SK-MEL-5 (cell line): ENCODE measurements at regions not wholly inside any gene's neighbourhood (a gene's known extent, or its start where the extent isn't known, plus 50 kb on each side); places are given as distances from the start of the nearest gene placed in this dataset.

ENCODE experiments used
- DNase-seq: peaks from one replicate; pipeline ENCODE4 v3.0.0-alpha.2; 2016; ENCODE audit warnings: low read depth, low spot score
- in situ Hi-C: cut with HindIII; loops from 2 replicates; pipeline ENCODE4 v1.10.0; 2016; ENCODE audit warnings: low sequenced_read_pairs, high pct_unique_total_duplicates, low pct_unique_long_range_greater_than_20kb

DNA sequence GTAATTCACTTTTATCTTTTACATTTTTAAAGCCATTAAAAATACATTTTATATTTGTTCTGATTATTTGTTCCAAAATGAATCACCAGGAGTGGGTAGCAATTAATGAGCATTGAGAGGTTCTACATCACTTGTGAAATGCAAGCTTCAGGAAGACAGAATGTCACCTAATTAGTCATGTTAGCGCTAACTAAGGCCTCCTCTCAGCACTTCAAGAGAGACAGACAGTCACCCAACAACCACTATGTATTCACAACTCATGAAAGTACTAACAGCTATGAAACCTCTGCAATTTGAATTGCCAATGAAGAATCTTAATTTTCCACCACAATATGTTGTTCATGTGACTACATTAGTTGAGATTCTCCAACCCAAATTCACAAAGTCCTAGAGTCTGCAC is 611.0 kb downstream of the KCNJ3 start:
- DNase-seq: no peak
- in situ Hi-C loops: no loop called here

DNA sequence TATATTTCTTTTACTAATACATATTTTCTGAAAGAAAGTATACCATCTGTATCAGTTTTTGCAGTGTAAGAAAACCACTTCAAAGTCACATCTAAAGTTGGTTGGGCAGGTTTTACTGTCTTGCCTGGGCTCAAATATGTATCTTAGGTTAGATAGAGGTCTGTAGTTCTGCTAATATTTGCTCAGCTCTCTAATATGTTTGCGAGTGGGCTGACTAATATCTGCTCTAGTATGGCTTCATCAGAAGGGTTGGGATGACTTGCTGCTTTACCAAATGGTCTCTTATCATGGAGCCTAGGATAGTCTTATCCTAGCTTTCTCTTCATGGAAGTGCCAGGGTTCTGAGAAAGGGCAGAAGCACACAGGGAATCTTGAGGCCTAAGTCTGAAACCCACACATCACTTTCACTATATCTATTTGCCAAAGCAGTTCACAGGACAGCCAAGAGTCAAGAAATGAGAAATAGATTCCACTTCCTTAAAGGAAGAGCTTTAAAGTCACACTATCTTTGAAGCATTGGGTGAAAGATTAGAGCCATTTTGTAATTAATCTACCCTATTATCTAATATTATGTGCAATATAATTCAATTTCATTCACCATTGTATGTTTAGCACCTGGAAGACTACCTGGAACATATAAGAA is 610.0 kb downstream of the KCNJ3 start:
- in situ Hi-C loops: no loop called here
- no peak for DNase-seq

DNA sequence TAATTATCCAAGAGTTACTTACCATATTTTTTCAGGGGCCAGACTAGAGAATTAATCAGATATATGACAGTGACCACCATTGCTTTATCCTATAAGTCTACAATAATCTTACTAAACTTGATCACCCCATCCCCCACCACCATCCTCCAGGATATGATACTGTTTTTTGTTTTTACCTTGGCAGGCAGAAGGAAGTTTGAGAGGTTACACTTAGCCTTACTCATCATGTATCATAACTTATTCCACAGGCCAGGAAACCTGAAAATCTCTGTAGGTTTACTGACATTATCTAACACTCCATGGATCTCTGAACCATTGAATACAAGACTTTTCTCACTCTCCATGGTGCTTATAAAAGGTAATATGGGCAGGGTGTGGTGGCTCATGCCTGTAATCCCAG is 602.7 kb downstream of the KCNJ3 start:
- DNase-seq: no peak
- in situ Hi-C loops: no loop called here

DNA sequence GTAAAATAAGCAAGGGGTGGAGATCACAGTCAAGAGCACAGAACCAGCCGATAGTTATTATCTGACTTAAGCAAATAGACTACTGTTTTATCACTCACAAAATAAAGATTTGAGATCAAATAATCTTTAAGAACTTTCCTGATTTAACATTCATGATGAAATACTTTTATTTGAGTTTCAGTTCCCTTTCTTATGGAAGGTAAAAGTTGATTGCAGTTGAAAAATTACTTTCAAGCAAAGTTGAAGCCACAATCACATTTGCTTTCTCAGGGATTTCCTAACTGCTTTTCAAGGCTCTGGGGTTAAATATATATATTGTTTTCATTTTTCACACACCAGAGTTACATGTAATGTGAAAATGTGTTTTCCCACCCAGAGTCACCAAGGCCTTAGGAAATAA is 599.5 kb downstream of the KCNJ3 start:
- in situ Hi-C loops: no loop called here
- no peak for DNase-seq

DNA sequence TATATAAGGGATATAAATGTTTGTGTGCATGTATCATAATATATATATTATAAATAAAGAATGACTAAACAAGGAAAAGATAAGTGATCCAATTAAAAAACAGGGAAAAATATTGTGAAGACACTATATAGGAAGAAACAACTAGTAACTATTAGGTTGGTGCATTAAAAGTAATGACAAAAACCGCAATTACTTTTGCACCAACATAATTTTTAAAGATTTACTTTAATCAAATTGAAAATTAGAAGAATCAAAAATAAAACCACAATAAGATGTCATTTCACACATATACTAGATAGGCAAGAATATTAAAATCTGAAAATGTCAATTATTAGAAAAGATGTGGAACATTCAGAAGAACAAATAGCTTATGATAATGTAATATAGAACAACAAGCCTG is 595.9 kb downstream of the KCNJ3 start:
- DNase-seq: no peak

DNA sequence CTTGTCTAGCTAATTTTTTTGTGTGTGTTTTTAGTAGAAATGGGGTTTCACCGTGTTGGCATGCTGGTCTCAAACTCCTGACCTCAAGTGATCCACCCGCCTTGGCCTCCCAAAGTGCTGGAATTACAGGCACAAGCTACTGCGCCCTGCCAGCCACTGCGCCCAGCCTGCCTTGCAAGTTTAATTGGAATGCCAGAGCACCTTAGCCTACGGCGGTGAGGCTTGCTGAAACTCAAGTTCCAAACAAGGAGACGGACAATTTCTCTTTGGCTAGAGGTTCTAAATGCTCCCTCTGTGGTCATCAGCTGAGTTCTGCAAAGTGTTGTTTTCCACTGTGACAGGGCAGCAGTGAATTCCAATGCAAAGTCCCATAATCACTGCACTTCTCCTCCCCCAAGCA is 583.4 kb downstream of the KCNJ3 start:
- in situ Hi-C loops: no loop called here
- no peak for DNase-seq

More for the DNA sequence above, 595.9 kb downstream of the KCNJ3 start:
- in situ Hi-C loops: no loop called here

DNA sequence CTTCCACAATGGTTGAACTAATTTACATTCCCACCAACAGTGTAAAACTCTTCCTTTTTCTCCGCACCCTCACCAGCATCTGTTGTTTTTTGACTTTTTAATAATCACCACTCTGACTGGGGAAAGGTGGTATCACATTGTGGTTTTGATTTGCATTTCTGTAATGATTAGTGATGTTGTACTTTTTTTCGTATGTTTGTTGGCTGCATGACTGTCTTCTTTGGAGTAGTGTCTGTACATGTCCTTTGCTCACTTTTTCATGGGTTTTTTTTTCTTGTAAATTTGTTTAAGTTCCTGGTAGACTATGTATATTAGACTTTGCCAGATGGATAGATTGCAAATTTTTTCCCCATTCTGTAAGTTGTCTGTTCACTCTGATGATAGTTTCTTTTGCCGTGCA is 574.8 kb downstream of the KCNJ3 start:
- no peak for DNase-seq
- in situ Hi-C loops: no loop called here

DNA sequence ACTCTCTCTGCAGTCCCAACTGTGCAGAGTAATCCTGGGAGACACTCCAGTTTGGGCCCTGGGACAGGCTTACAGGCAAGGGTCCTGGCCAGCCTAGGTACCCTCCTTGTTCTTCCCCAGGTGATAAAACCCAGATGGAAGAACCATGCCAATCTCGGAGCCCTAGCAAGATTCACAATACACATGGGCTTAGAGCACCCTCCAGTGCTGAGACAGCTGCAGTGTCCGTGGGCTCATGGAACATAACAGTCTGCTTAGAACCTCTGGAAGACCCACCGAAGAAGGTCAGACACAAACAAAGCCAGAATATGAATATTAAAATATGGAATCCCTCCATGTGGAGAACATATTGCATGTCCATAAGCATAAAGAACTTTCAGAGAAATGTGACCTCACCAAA is 568.1 kb downstream of the KCNJ3 start:
- DNase-seq: peak; percentile 55
- in situ Hi-C loops: no loop called here

DNA sequence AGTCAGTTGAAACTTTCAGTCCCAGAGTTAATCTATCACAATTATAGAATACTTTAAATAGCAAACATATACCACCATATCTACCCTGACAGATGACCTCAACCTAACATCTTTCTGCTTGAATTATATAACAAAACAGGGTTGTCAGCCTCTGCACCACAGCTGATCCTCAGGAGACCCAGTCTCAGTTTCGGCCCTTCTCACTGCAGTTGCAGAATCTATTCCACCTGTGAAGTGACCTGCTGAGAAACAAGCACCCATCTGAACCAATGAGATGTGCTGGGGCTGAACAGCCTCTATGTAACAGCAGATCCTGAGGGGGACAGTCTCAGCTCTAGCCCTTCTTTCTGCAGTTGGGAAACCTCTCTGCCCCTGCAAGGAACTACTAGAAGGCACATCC is 567.6 kb downstream of the KCNJ3 start:
- in situ Hi-C loops: no loop called here
- no peak for DNase-seq

DNA sequence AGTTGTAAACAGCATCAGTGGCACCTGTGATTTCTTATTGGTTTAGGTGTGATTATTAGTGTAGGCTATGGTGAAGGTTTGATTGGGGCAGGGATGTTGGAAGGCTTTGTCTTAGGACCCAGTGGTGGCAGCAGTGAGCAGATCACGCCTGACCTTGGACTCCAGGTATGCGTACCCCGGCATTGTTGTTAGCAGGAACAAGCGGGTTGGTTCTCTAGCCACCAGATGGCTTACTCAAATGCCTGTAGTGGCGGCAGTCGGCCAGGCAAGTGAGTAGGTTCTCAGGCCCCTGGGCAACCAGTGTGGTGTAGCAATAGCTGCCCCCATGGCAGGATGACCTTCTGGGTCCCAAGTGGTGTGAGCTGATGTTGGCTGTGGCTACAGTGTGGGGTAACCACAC is 558.3 kb downstream of the KCNJ3 start:
- in situ Hi-C loops: no loop called here
- peak; percentile 1 for DNase-seq

DNA sequence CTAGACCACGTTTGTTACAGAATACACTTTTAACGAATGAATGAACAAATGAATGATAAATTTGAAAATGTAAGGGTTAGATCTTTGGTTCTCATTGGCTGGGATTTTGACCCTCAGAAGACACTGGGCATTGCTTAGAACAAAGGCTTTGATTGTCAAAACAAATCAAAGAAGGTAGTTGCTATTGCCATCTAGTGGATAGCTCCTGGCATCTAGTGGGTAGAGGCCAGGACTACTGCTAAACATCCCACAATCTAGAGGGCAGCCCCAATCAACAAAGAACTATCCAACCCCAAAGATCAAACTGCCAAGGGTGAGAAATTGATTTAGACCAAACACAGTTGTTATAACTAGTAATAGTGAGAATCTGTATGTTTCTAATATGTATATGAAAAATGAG is 552.3 kb downstream of the KCNJ3 start:
- peak; percentile 74 for DNase-seq
- in situ Hi-C loops: no loop called here

DNA sequence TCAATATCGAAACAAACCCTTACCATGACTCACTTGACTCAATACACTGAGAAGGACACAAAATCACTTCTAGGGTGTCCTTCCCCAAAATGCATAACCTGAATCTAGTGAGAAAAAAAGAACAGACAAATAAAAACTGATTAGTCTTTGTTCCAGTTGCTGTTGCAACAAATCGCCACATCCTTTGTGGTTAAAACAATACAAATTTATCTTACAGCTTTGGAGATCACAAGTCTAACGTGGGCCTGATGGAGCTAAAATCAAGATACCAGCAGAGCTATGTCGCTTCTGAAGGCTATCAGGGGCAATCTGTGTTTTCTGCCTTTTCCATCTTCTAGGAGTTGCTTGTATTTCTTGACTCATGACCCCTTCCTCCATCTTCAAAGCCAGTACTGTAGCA is 541.7 kb downstream of the KCNJ3 start:
- DNase-seq: no peak
- in situ Hi-C loops: no loop called here

DNA sequence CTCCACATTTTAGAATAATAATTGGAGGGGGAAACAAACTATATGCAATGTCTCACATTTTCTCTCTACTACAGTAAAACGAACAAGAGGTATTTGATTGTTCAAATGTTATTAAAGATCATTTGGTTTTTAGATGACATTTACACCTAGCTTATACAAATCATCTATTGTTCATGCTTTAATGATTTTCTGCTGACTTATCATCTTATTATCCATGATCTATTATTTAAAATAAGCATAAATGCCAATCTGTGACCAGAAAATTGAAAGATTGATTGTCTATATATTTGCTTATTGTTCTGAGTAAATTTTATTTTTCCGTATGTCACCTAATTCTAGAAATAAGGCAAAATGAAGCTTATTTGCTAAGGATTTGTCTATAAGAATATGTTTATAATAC is 537.2 kb downstream of the KCNJ3 start:
- in situ Hi-C loops: no loop called here
- DNase-seq: no peak

DNA sequence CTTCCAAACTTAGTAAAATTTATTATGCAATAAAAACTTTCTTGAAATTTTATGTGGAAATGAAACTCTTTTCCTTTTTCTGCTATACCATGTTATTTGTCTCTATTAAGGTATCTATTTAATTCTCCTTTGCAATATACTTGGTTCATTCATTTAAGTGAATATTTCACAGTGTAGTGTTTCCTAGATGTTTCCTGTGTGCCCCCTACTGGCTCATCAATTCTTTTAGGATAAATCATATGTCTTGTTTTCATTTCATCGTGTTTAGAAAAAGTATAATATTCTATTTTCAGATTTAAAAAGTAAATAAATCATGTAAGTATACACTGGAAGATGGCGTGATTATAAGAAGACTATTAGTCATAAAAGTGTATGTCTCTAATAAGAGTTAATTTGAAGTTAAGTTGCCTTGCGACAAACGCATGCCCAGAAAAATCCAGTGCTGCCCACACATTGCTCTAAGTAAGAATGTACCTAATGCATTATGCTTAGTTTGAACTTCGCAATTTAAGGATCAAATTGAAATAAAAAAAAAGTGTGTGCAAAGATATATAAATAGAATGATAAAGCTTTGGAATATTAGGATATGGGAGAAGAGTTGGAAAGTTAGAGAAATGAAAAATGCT is 525.4 kb downstream of the KCNJ3 start:
- DNase-seq: peak; percentile 57
- in situ Hi-C loops: no loop called here

DNA sequence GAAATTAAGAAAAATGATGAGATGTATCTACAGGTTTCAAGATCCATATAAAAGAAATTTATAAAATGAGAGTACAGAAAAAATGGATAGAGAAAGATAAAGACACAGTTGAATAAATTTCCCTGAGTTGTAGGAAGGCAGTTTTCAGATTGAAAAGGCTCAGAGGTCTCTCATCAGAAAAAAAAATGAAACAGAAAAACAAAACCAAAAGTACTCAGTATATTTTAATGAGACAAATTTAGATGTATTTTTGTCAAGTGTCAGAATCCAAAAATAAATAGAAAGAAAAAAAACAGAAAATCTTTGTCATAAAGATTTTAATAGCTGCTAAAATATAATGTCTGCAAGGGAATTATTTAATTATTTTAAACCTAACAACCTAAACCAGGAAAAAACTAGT is 520.5 kb downstream of the KCNJ3 start:
- in situ Hi-C loops: no loop called here
- no peak for DNase-seq

DNA sequence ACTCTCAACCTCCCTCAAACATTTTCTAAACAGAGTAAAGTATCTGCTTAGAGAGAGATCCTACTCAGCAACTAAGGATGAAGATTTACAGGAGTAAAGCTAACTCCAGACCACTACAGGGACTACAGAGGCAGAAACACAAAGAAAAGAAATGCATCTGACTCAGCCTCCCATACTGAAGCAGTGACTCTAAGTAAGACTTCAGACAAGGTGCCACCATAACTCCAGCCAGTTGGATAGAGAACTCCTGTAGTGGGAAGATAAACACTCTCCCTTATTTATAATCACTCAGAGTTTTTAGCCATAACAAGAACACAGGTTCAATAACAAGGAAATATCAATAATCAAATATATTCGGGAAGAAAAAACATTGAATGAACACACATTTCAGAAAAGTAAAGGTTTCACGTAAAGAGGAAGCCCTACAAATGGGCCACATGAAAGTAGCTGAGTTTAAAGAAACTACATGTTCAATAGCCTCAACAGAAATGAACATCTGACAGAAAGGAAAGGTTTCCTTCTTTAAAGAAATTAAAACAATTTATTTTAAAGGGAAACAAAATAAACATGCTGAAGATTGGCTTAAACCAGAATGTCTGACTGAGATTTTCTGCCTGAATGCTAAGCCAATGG is 519.9 kb downstream of the KCNJ3 start:
- DNase-seq: no peak
- in situ Hi-C loops: no loop called here

DNA sequence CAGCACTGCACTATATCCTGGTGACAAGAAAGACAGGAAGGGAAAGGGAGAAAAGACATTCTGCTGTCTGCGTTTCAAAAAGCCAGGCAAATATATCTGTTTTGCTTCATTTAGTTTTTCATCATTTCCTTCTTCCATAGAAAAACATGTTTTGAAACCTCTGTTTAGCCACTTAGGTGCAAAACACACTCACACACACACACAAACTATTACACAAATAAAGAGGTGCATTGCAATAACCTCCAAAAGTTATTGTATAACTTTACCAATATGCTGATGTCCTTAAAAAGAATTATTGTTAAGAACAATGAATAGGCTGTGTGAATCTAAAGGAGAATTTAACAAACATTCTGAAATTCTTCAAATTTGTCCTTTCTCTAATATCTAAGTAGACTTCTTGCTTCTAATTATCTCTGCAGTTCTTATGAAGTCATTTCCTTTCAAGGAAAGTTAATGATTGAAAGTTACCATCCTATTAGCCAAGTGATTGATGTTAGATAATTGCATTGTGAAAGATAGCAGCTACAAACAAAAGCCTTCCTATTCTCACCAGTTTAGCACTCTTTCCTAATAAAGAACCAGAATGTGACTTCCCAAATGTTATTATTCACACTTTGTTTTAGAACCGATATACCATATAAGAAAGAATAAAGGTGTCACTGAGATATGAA is 516.7 kb downstream of the KCNJ3 start:
- in situ Hi-C loops: no loop called here
- DNase-seq: no peak

DNA sequence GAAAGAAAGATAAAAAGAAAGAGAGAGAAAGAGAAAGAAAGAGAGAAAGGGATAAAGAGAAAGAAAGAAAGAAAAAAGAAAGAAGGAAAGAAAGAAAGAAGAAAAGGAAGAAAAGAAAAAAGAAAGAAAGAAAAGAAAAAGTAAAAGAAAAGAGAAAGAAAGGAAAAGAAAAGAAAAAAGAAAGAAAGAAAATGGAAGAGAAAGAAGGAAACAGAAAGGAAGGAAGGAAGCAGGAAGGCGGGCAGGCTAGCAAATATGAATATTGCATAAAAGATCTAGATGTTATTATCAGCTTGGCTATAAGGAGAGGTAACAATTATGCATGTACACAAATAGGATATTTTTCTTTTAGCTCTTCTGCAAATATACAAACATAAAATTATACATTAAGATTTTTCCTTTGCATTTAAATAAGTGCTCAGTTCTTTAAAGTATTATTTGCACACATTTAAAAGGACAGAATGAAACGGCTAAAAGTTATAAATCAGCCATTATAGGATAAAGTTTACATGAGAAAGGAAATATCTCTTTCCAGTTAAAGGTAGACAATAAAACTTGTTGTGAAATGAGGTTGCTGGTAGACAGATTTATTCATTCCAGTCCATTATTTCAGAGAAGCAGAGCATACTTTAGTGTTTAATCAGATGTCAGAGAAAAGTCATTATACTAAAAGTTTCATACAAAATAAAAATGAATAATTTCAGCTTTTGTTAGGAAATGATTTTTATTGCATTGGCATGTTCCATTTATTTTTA is 511.4 kb downstream of the KCNJ3 start:
- in situ Hi-C loops: no loop called here
- DNase-seq: no peak
